ENCODE measurements at regions not wholly inside any gene's neighbourhood (a gene's known extent, or its start where the extent isn't known, plus 50 kb on each side); places are given as distances from the start of the nearest gene placed in this dataset.
A peak's percentile ranks its signal among the peaks of the same experiment; 100 is the strongest.

DNA sequence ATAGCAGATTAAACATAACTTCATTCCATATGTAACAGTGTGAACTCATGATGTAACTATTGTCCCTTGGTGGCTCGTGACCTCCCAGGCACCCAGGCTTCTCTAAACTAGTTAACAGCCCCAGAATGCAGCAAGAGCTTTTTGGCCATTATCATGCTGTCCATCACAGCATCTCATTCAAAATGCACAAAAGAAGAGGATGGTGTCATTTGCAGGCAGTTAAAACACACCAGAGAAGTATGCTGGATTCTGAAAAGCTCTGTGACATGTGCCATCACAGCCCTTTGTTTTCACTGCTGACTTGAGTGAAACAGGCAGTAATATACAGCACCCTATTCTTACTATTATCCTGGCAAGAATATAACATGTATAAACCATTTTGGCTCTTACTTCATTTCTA is 117.6 kb upstream of the CHMP2B start:
- TF ChIP-seq CTCF (IDR thresholded peaks at IDR 0.05), result no peak

GRCh38 chr3:87101861-87102625 is 111.1 kb upstream of the VGLL3 start:
- TF ChIP-seq CTCF (IDR thresholded peaks at IDR 0.05), result no peak

DNA sequence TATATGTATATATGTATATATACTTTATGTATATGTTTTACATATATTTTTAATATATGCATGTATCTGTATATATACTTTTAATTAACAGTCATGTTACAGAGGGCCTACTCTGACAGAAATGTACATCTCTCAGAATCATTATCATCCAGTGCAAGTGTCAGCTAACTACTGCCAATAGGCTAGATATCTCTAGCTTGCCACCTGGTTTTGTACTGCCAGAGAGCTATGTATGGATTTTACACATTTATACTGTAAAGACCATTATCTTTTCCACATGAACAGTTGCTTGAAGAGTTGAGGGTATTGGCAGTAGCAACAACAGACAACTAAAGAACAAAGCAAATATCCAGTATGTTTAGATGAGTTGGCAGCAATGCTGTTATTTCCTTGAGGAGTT is 99.7 kb upstream of the VGLL3 start:
- TF ChIP-seq CTCF (IDR thresholded peaks at IDR 0.05), result no peak

GRCh38 chr3:87088993-87089841 is 98.3 kb upstream of the VGLL3 start:
- no peak for TF ChIP-seq CTCF (IDR thresholded peaks at IDR 0.05)

DNA sequence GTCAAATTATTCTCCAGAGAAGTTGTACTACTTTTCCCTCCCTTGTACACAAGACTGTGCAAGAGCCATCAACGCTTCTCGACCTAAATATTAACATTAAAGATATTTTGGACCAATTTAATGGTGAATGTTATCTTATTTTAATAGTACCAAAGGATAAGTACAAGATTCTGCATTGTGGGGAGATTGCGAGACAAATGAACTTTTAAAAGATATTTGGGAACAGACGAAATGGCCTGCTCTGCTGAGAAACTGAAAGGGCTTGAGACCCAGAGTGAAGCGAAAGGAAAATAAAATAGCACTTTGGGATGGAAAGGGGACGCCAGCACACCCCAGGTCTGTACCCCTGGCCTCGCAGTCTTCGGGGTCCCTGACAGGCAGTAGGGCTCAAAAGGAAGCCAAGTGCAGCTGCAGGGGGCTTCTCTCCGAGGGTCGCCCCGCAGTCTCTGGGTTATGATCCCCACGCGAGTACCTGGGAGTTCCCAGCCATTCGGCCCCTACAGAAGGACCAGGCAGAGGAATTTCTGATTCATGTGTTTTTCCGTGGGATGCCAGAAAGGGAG is 97.6 kb upstream of the VGLL3 start:
- no peak for TF ChIP-seq CTCF (IDR thresholded peaks at IDR 0.05)

DNA sequence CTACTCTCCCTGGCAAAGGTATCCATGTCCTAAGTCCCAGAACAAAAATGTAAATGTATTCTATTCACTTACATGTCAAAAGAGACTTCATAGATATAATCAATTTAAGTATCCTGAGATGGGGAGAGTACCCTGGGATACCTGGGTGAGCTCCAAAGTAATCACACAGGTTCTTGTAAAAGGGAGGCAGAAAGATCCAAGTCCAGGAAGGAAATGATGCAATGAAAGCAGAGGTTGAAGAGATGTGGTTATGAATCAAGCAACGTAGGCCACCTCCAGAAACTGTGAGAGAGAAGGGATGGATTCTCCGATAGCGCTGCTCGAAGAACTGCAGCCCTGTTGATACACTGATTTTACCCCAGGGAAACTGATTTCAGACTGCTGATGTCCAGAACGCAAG is 93.9 kb upstream of the VGLL3 start:
- TF ChIP-seq CTCF (IDR thresholded peaks at IDR 0.05), result no peak

DNA sequence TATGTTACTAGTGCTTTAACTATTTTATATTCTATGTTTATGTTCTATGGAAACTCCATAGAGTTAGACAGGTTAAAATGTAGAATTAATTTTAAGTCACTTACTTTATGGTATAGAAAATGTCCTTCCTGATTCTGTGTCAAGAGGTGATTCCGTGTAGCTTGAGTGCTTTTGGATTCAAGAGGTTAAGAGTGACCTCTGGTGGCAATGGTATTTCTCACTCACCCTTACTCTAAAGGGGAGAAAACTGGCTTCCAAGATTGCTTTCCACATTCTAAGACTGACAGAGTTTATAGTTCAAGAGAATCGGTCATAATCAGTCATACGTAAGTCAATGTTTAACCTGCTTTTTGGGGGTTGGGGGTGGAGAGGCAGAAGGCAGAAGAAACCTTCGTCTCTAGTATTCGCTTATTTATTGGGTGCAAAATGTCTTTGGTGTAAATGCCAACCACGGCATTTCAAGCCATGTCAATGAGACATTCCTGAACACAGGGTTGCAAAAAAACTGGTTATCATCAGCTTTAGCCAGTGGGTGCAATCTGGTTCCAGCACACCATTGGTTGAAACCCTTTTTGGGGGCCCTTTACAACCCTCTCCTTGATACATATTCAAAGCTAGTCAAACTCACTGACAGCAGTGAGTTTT is 92.0 kb upstream of the VGLL3 start:
- TF ChIP-seq CTCF (IDR thresholded peaks at IDR 0.05), result peak; percentile 69
